Suprapubic skin (tissue), 3 donors: ENCODE measurements at regions not wholly inside any gene's neighbourhood (a gene's known extent, or its start where the extent isn't known, plus 50 kb on each side); places are given as distances from the start of the nearest gene placed in this dataset.

Experiments
- CTCF ChIP-seq, 2 donors: fragments of 200-600 bp in 1 of 2; fragments of 450-650 bp in 1 of 2; sonication (generic) in 1 of 2; IDR thresholded peaks; one replicate each; pipeline ENCODE4 v1.5.1; 2016 to 2019; ENCODE audit warnings: antibody characterized with exemption in 2 of 2, mild to moderate bottlenecking in 1 of 2, moderate library complexity in 1 of 2
- EP300 ChIP-seq: sonication (generic); formaldehyde crosslinking; IDR thresholded peaks from one replicate; pipeline ENCODE4 v1.6.1; 2017; ENCODE audit warnings: antibody characterized with exemption

GRCh38 chr11:81897639-81898038 lies 836.0 kb downstream of the FAM181B start:
- TF ChIP-seq CTCF (IDR thresholded peaks at IDR 0.05) (no peak), EP300 (no peak)
